Urinary bladder (tissue), 3 donors: ENCODE measurements at regions not wholly inside any gene's neighbourhood (a gene's known extent, or its start where the extent isn't known, plus 50 kb on each side); places are given as distances from the start of the nearest gene placed in this dataset.
"Not testable (repeated sequence)": the region's sequence is repeated elsewhere in the genome, so short reads cannot be mapped to it uniquely, and the experiment has no call there.

Experiments used
- DNase-seq: peaks from one replicate; pipeline ENCODE4 v3.0.0-alpha.2; 2015; ENCODE audit errors: extremely low spot score
- H3K27ac ChIP-seq: one replicate; pipeline ENCODE4 v1.5.1; 2013; ENCODE audit warnings: low read depth, mild to moderate bottlenecking, moderate library complexity
- H3K36me3 ChIP-seq: one replicate; pipeline ENCODE4 v1.6.1; 2013; ENCODE audit warnings: mild to moderate bottlenecking, moderate library complexity; ENCODE audit not compliant: insufficient read depth
- H3K4me1 ChIP-seq: one replicate; pipeline ENCODE4 v1.6.1; 2013; ENCODE audit warnings: mild to moderate bottlenecking, moderate library complexity; ENCODE audit not compliant: insufficient read depth
- H3K4me3 ChIP-seq: one replicate; pipeline ENCODE4 v1.5.1; 2013; ENCODE audit warnings: low read depth, low read length
- WGBS: extraction: QIAGEN DNeasy Blood & Tissue Kit; methylation state at CpG from one replicate; pipeline ENCODE4 v1.1.7; 2013; 5-methylcytosine and 5-hydroxymethylcytosine counted together
- donor health status: healthy with polysubstance abuse.
- donor health status: healthy.

DNA sequence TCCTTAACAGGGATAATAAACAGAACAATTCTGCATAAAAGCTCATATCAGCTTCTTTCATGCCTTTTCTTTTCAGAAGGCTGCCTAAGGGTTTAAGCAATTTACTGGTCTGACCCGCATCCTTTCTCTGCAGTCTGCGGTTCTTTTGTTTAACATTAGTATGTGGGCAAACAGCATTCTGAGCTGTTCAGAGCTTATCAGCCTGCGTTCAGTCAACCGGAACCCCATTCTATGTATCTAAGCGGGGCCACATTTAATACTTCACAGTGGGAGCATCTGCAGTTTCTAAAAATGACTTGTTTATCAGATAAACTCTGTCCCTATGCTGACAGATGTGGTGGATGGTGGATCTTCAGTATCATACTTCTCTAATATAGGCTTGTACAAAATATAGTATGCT is 758.9 kb upstream of the MMS22L start:
- no peak overlapping the region for H3K27ac ChIP-seq
- no peak overlapping the region for H3K4me3 ChIP-seq
- no peak for DNase-seq
- no peaks in the 10 kb centered on the region for H3K4me1 ChIP-seq
- no peaks in the 10 kb centered on the region for H3K36me3 ChIP-seq
- WGBS = 23% methylated on average over 5 of the region's 5 CpGs

DNA sequence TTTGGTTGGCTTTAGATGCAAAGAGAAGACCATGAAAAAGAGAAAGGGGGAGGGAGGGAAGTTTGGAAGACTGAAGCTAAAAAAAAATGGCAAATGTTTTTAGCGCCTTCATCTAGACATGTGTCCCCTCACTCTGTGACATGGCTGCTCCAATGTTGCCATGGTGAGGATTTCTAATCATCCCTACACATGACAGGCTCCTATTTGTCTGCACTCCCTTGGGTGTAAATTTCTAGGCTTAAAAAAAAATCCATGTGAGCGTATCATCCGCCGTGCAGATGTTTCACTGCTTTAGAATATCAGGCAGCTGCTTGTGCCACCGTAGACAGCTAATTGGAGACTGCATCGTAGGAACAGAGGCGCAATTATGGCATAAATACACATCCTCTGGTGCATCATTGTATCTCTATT is 761.1 kb upstream of the MMS22L start:
- no peak overlapping the region for H3K27ac ChIP-seq
- 81% methylated on average over 7 of the region's 7 CpGs for WGBS
- H3K4me1 ChIP-seq = no peaks in the 10 kb centered on the region
- H3K4me3 ChIP-seq = no peak overlapping the region
- H3K36me3 ChIP-seq = no peaks in the 10 kb centered on the region
- DNase-seq = no peak

DNA sequence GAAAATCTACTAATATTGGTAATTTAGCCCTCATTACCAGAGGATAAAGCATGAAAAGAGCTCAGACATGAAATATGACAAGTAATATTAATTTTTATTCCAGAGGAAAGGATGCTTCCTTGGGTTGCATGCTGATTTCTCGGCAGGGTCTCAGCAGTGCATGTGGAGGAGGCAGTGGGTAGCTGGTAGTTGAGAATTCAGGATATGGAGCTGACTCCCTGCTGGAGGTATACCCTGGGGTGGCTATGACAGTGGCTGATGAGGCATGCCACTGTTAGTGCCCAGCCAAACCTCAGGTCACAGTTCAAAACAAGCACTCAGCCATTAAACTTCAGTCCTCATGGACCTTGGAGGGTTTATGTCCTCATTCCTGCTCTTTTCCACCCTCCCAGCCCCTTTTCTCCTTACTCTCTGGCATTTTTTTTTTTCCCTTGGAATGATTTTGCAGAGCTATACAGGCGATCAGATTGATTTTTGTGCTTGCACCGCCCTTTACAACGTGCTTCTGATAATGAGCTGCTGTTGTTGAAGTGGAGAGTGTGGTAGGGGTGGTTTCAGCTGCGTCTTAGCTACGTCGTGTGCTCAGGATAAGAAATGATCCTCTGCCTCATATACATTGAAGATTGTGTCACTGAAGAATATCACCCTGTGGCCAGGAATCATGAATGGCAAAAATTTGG is 761.9 kb upstream of the MMS22L start:
- 30% methylated on average over 7 of the region's 7 CpGs for WGBS
- H3K27ac ChIP-seq = no peak overlapping the region
- H3K36me3 ChIP-seq = no peaks in the 10 kb centered on the region
- DNase-seq = no peak
- no peaks in the 10 kb centered on the region for H3K4me1 ChIP-seq
- H3K4me3 ChIP-seq = no peak overlapping the region

DNA sequence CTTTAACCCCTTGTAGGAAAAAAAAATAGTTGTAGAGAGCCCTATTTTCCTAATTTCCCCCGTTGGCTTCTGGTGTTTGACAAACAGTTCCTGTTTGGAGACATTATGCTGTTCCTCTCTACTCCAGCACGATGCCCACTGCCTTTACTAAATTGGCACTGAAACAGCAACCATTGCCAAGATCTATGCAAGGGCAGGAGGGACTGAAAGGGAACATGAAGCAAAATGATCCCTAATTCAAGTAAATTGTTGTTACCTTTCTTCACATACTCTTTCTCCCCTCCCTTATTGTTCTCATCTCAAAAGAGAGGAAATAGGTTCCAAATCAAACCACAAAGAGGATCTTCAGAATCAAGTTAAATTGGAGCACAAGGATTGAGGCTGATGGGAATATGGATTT is 764.1 kb upstream of the MMS22L start:
- no peak for DNase-seq
- Histone ChIP-seq H3K27ac (no peak overlapping the region), H3K36me3 (no peaks in the 10 kb centered on the region), H3K4me3 (no peak overlapping the region), H3K4me1 (no peaks in the 10 kb centered on the region)
- WGBS = 44% methylated on average over 2 of the region's 2 CpGs

DNA sequence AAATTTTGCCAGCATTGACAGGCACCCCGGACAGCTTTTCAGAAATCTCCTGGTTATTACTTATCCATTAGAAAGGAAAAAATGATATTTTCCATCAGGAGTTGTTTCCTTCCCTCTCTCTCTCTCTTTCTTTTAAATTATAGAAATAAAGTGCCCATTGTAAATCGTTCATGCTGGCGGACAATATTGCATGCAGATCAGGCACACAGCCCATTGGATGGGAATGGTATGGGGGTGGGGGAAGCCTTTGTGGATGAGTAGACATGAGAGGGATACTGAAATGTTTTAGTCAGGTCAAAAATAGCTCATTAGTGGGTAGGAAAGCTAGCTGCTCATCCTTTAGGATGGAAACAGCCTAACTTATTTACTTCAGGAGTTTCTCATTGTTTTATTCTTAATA is 764.9 kb upstream of the MMS22L start:
- no peak for DNase-seq
- H3K36me3 ChIP-seq = no peaks in the 10 kb centered on the region
- no peak overlapping the region for H3K27ac ChIP-seq
- H3K4me3 ChIP-seq = no peak overlapping the region
- WGBS = 84% methylated on average over 3 of the region's 3 CpGs
- H3K4me1 ChIP-seq = no peaks in the 10 kb centered on the region

DNA sequence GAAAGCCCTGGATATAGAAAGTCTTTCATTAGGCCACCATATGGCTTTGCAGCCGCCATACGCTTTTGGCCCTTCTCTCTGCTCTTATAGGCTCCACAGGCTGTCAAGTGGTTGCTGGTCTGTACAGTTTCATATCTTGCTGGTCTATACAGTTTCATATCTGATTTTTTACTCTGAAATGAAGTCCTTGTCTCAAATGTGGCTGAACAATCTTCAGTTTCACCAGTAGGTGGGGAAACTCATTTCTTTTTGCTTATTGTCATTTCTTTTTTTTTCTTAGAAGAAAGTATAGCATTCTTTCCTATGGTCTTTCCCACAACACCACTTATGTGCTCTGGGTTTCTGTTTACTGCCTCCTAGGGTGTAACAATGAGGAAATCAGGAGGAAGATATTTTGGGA is 771.4 kb upstream of the MMS22L start:
- no peak for DNase-seq
- Histone ChIP-seq H3K4me1 (no peaks in the 10 kb centered on the region), H3K4me3 (no peak overlapping the region), H3K27ac (no peak overlapping the region), H3K36me3 (no peaks in the 10 kb centered on the region)
- 77% methylated on average over 2 of the region's 2 CpGs for WGBS

DNA sequence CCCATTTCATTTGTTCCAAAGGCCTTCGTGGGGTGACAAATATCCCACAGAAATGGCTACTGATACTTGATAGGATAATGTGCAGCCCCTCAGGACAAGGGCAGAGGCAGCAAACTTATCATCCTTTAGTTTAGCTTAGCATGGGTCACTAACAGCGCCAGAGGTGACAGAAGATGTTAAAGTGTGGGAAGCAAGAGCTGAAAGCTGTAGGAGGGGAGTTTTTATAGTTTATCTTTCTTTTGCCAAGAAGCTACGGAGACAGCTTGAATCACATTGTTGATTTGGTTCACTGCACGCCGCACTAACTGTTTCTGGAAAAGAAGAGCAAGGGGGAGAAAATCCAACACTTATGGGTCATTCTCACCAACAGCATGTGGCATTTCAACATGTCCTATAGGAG is 773.9 kb upstream of the MMS22L start:
- no peak for DNase-seq
- WGBS = 15% methylated on average over 5 of the region's 5 CpGs
- Histone ChIP-seq H3K4me1 (no peaks in the 10 kb centered on the region), H3K27ac (no peak overlapping the region), H3K4me3 (no peak overlapping the region), H3K36me3 (no peaks in the 10 kb centered on the region)

DNA sequence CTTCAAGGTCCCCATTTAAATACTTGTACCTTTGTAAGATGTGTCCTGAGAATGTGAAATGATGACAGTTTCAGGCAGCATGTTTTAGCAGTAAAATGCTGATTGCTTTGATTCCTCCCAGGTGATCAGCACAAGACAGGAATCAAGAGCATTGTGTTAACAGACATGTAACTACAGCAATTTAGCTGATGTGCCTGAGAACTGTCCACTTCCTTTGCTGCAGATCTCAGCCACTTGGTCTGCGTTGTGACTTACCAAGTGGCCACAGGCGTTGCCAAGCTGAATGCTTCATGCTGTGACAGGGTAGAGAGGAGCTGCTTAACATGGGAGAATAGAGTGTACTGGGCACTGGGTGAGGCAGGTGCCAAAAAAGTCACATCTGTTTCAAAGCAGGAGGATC is 767.0 kb upstream of the POU3F2 start:
- H3K27ac ChIP-seq = no peak overlapping the region
- no peak overlapping the region for H3K4me3 ChIP-seq
- H3K36me3 ChIP-seq = no peaks in the 10 kb centered on the region
- H3K4me1 ChIP-seq = no peaks in the 10 kb centered on the region
- DNase-seq = no peak
- 52% methylated on average over 2 of the region's 2 CpGs for WGBS

DNA sequence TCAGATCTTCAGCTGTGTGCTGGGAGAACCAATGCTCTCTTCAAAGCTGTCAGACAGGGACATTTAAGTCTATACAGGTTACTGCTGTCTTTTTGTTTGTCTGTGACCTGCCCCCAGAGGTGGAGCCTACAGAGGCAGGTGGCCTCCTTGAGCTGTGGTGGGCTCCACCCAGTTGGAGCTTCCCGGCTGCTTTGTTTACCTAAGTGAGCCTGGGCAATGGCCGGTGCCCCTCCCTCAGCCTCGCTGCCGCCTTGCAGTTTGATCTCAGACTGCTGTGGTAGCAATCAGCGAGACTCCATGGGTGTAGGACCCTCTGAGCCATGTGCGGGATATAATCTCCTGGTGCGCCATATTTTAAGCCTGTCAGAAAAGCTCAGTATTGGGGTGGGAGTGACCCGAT is 745.8 kb upstream of the POU3F2 start:
- H3K4me1 ChIP-seq, H3K4me3 ChIP-seq, H3K27ac ChIP-seq, H3K36me3 ChIP-seq, DNase-seq: not testable (repeated sequence)
- 92% methylated on average over 8 of the region's 8 CpGs for WGBS

DNA sequence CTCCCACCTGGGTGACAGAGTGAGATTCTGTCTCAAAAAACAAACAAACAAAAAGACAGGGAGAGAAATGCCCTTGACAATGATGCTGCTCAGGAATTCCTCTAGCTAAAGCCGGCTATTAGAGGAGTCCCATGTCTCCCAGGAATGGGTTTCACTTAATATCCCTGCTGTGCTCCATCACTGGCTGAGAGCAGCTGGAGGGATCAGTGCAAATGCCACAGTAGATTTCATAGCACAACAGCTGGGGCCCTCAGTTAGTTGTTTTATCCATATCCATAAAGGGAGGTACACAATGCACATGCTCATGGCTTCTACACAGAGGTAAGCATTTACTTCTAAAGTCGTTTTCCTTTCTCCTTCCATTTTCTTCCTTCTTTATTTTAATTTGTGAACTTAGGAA is 742.0 kb upstream of the POU3F2 start:
- DNase-seq = no peak
- Histone ChIP-seq H3K27ac (no peak overlapping the region), H3K4me1 (no peaks in the 10 kb centered on the region), H3K4me3 (no peak overlapping the region), H3K36me3 (no peaks in the 10 kb centered on the region)
- WGBS = 60% methylated on average over 2 of the region's 2 CpGs

DNA sequence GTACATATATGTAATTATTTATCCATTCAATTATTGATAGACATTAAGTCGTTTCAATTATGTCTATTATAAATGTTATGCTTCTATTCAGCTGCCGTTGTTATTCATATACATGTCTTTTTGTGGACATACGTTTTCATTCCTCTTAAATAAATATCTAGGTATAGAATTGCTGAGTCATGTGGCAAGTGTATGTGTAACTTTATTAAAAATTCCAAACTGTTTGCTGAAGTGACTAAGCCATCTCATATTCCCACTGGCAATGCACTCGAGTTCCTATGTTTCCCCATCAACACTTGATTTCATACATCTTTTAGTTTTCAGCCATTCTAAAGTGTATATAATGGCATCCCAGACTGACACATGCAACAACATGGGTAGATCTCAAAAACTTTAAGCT is 739.7 kb upstream of the POU3F2 start:
- 72% methylated on average over 4 of the region's 4 CpGs for WGBS
- Histone ChIP-seq H3K4me1 (no peaks in the 10 kb centered on the region), H3K36me3 (no peaks in the 10 kb centered on the region), H3K4me3 (no peak overlapping the region), H3K27ac (no peak overlapping the region)
- DNase-seq = no peak

DNA sequence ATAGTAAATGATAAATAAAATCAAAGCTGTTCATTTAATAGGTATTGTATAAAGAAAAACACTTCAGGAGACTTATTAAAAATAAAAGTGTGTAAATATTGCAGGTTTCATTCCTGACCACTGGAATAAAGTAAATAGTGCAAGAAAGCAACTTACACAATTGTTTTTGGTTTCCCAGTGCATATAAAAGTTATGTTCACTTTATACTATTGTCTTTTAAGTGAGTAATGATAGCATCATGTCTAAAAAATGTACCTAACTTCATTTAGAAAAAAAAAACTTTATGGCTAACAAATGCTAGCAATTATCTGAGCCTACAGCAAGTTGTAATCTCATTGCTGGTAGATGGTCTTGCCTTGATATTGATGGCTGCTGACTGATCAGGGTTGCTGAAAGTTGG is 726.6 kb upstream of the POU3F2 start:
- DNase-seq = no peak
- no peak overlapping the region for H3K4me3 ChIP-seq
- no peaks in the 10 kb centered on the region for H3K4me1 ChIP-seq
- H3K36me3 ChIP-seq = no peaks in the 10 kb centered on the region
- no peak overlapping the region for H3K27ac ChIP-seq

DNA sequence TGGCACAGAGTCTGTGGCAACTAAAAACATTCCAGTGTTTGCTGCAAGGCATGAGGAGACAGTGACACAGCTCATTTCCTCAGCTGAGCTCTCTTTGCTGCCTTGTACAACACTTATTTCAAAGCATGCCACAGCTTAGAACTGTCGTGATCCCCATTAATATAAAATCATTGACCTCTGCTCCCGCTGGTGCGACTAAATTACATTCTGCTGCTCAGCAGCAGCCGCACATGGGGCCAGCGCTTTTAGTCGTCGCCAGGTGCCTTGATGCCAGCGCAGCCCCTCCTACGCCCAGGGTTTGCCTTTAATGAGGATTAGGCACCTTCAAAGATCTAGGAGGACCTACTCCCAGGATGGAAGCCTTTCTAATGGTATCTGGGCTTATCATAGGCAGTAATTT is 717.9 kb upstream of the POU3F2 start:
- H3K4me3 ChIP-seq = no peak overlapping the region
- H3K4me1 ChIP-seq = no peaks in the 10 kb centered on the region
- no peak overlapping the region for H3K27ac ChIP-seq
- 72% methylated on average over 9 of the region's 9 CpGs for WGBS
- no peak for DNase-seq
- no peaks in the 10 kb centered on the region for H3K36me3 ChIP-seq

DNA sequence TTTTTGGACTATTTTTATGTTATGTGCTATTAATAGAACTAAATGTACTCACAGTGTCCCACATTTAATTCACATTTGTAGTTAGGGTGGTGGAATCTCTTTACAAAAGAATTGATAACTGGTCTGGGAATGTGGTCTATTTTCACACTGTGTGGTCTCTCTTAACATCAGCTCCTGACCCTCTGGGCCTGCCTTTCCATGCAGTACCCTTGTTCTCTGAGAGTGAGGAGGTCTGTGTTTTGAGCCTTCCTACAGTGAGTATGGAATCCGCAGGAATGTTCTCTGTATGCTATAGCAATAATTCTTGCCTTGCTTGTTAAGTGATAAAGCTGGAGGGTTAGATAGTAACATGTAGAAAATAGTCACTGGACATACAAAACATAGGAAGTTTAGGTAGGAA is 717.3 kb upstream of the POU3F2 start:
- H3K36me3 ChIP-seq = no peaks in the 10 kb centered on the region
- WGBS = 0% methylated on average over 1 of the region's 1 CpG
- no peak for DNase-seq

DNA sequence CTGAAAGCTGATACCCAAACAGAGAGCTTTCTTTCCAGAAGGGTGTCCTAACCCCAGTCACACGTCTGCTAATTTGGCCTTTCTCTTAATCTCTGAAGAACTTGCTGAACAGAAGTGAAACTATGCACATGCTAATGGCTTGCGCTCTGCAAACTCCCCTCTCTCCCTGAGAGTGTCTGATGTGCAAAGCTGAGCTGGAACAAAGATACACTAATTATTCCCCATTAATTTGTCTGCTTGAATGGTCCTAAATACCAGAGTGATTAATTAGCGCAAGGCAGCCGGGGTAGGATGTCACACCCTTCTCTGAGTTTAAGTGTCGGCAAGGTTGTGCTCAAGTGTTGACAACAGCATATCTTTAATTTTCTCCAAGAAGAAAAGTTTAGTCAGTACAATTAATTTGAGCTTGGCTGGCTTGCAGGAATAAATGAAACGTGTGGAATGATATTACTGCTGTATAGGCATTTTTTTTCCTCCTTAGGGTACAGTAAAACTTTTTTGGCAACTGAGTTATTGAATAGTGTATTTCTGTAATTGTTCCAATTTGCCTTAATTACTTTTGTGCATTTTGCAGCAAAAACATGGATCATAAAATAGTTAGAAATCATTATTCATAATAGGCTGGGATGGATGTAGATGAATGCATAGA is 715.9 kb upstream of the POU3F2 start:
- WGBS = 46% methylated on average over 6 of the region's 6 CpGs
- Histone ChIP-seq H3K36me3 (no peaks in the 10 kb centered on the region), H3K27ac (no peak overlapping the region), H3K4me1 (no peaks in the 10 kb centered on the region), H3K4me3 (no peak overlapping the region)
- no peak for DNase-seq

More for the DNA sequence above, 717.3 kb upstream of the POU3F2 start:
- Histone ChIP-seq H3K4me3 (no peak overlapping the region), H3K4me1 (no peaks in the 10 kb centered on the region), H3K27ac (no peak overlapping the region)
